HG03575 (cell line): ENCODE measurements at regions not wholly inside any gene's neighbourhood (a gene's known extent, or its start where the extent isn't known, plus 50 kb on each side); places are given as distances from the start of the nearest gene placed in this dataset.
"Not testable (repeated sequence)": the region's sequence is repeated elsewhere in the genome, so short reads cannot be mapped to it uniquely, and the experiment has no call there.

Experiments used
- ATAC-seq: cut with Tn5 transposase; IDR thresholded peaks from one replicate; pipeline ENCODE4 v1.9.1; 2021; ENCODE audit not compliant: unreplicated experiment, insufficient number of reproducible peaks, low FRiP score; ENCODE audit errors: extremely low read depth

DNA sequence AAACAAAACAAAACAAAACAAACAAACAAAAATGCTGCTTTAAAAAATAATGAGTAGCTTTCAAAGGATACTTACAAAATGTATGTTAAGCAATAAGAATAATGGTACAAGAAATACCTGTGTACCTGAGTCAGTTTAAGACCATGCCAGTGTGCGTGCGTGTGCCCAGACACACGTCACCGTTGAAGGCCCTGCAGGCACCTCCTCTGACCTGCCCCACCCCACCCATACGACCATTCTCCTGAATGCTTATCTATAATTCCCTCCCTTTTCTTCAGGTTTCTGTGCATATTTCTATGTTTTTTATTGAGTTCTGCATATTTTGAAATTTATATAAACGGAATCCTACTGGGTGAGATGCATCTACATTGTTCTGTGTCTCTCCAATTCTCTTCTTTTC is 374.2 kb upstream of the KLF6 start:
- no peak for ATAC-seq

DNA sequence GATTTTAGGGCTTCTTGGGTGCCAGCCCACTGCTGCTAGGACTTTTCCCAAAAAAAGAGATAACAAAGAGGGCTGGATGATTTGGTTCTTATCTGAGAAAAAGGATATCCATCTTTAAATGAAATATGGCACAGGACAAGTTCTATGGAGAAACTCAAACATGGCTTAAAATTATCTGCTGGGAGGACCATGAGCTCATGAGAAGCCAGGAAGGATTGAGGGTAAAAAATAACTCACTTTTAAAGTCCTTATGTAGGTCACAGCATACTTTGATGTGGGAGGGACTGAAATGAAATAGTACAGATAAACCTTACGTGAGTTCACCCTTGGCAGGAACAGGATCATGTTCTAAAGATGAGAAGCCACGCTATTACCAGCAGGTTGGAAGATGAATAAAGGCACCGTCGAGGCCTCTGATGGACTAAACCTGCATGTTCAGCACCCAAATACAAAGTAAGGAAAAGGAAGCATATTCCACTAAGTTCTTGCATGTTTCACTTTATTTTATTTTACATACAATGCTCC is 369.2 kb upstream of the KLF6 start:
- ATAC-seq: no peak

DNA sequence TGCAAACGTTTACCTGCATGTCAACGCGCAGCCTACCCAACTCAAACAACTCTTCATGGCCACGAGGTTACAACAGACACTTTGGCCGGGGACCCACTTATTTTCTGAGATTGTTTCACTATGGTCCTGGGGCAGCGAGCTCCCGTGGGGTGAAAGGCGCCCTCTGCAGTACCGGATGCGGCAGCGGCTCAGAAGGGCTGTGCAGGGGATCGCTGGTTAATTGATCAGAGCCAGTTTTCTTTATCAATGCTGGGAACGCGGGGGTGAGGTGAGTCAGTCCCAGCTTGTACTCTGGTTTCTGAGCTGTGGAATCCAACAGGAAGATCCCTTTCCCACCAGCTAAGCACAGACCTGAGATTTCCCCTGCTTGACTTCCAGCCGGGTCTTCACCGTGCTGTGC is 366.5 kb upstream of the KLF6 start:
- no peak for ATAC-seq

DNA sequence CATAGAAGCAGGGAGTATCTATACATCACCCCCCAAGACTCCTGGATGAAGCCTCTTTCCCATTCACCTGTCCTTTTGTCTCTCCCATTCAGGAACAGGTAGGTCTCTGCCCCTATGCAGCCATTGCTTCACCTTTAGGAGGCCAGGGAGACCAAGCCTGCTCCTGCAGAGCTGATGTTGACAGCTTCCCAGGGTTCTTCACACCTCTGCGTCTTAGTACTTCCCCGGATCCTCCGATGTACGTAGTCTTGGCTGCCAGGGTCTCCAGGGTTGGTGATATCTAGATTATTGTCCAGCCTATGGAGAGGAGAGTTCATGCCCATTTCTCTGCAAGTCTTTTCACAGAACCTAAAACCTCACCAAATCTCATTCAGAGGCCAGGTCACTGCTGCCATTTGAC is 365.7 kb upstream of the KLF6 start:
- ATAC-seq: no peak

DNA sequence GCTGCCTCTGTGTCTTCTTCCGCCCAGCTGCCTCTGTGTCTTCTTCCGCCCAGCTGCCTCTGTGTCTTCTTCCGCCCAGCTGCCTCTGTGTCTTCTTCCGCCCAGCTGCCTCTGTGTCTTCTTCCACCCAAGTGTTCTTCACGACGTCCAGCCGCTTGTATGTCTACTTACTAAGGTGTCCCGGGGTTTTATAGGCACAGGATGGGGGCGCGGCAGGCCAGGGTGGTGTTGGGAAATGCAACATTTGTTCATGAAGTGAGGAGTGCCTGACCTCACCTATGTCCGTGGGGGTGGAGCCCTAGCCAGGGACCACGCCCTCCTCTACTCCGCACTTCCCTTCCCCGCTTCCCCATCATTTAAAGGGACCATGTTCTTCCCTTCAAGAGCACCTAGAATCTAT is 364.5 kb upstream of the KLF6 start:
- not testable (repeated sequence) for ATAC-seq

DNA sequence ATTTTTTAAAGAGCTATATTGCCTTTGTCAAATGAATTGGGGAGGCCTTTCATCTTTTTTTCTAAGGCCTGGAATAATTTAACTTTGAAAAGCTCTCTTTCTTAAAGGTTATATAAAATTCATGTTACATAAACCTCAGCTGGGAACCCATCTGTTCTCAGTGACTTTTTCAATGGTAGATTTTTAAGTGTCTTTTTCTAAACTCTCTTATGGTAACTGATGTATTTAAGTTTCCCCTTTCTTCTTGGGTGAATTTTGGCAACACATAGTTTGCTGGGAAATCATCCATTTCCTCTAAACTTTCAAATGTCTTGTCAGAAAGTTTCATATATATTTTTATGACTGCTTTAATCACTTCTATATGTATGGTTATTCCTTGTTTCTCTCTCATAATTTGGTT is 362.2 kb upstream of the KLF6 start:
- no peak for ATAC-seq

DNA sequence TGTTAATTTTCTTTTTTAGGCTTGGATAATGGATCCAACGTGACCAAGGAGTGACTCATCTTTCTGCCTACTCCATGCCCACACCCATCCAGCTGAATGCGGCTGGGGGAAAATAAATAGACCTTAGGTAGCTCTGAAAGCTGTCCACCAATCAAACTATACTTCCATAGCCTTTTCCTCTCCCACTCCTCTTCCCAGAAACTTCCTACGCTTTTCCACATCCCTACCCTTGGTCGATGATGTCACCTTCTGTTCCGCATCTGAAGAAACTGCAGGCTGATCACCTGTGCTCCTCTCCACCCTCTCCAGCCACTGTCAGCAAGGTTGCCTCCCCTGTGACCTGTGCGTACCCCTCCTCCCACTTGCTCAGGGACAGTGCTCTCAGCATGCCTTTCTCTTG is 359.8 kb upstream of the KLF6 start:
- no peak for ATAC-seq

DNA sequence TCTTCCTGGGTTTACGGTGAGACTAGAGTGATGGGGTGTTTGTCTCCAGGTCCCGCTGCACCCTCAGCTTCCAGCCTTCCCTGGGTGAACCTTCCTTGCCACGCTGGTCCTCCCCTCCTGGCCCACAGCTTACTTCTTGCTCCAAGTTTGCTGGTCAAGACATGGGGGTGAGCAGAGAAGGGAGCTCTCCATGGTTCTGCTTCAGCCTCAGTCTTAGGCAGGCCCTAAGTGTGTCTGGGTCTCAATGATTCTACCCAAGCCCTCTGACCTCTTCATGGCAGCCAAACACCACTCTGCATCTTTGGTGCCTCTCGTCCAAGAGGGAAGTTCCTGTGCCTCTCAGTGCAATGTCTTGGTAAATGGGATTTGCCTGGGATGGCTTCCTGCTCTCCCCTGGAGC is 356.5 kb upstream of the KLF6 start:
- no peak for ATAC-seq

DNA sequence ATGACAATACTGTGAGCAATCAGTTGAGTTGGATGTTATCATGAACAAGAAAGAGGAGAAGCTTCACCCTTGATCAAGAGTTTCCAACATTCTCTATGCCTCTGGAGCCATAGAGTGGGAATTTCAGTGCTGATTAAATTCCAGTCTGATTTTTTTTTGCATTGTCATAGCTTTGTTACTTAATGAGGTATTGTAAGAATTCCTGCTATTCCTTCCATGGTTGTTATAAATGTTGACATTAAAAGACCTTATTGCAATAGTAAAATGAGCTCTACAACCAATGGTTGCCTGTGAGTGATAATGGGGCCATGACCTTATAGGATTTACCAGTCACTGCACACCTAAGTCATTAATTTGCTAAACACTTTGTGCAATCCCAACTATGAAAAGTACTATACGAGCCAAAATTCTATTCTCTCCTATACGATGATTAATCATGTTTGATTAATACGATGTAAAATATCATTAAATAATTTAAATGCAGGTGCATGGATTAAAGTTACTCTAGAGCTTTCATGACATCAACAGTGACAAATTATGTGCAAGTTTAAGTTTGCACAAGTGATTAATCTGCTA is 353.2 kb upstream of the KLF6 start:
- ATAC-seq: no peak

DNA sequence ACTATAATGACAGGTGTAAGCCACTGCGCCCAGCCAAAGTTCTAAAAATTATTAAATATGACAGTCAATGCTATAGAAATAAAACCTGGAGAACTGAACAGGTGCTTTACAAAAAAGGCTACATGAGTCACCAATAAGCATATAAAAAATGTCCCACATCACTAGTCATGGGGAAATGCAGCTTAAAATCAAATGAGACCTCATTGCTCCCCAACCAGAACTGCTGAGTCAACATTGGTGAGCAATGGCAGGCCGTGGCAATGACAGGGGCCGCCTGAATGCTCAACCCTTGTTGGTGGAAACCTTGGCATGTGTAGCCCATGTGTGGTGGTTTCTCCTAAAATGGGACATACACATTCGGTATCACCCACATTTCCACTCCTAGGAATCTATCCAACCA is 352.3 kb upstream of the KLF6 start:
- ATAC-seq: no peak

DNA sequence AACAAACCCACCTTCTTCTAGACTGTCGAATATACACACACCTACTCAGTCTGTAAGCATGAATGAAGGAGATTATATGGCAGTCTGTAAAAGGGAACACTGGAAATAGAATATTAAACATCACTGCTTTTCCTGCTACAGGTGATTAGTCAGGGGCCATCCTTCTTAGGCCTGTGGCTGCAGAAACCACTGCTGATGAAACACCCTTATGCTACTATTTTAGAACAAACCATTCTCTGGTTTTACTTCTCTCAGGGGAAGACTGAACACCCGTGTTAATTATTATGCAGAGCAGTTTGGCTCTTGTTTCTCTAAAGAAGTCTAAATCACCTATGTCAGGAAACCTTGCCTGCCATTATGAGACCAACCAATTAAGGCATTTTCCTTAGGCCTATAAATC is 351.1 kb upstream of the KLF6 start:
- ATAC-seq: peak; percentile 49

DNA sequence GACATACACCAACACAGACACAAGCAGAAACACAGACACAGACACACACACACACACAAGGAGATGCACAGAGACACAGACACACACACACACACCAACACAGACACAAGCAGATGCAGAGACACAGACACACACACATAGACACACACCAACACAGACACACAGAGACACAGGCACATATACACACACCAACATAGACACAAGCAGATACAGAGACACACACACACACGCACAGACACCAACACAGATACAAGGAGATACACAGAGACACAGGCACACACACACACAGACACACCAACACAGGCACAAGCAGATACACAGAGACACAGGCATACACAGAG is 347.2 kb upstream of the KLF6 start:
- ATAC-seq: no peak

DNA sequence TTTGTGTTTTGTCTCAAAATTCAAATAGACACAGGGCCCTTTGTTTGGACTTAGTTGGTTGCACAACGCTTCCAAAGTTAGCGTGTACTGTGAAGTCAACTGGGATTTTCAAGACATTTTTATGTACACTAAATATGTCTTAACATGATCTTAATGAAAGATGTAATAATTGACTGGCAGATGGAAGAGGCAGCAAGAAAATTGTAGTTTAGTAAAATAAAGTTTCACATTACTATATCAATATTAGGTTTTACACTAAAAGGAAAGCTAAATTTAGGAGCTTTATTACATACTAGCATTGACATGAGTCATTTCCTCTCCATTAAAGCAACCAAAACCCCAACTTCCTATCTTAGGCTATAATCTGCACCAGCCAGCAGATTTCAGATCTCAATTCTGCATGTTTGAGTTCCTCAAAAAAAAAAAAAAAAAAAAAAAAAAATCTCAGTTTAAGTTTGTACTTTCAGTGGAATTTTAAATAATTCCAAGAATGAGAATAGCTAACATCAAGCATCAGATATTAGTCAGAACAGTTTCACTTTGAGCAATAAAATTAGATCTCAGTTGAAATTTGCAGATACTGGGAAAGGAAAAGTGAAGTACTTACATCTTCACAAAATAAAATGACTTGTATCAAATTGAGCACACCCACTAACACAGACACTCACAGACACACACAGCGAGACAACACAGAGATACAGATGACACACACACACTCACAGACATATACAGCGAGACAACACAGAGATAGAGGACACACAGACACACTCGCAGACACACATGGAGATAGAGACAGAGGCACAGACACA is 346.6 kb upstream of the KLF6 start:
- peak; percentile 71 for ATAC-seq

DNA sequence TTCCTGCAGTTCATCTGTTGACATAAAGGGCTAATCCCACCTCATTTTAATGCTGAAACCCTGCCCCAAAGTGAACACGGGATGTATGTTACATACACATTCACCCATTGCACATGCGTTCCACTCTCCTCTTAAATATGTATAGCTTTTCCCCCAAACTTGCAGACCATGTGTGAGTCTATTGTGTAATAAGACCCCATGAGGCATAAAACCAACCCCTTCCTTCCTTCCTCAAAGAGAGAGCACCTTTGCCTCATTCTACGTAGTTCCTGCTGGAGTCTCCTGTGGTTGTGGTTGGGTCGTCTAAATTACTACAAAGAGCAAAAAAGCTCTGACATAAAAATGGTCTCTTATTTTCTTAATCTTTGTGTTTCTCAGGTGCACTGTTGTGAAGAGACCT is 345.7 kb upstream of the KLF6 start:
- ATAC-seq: no peak

DNA sequence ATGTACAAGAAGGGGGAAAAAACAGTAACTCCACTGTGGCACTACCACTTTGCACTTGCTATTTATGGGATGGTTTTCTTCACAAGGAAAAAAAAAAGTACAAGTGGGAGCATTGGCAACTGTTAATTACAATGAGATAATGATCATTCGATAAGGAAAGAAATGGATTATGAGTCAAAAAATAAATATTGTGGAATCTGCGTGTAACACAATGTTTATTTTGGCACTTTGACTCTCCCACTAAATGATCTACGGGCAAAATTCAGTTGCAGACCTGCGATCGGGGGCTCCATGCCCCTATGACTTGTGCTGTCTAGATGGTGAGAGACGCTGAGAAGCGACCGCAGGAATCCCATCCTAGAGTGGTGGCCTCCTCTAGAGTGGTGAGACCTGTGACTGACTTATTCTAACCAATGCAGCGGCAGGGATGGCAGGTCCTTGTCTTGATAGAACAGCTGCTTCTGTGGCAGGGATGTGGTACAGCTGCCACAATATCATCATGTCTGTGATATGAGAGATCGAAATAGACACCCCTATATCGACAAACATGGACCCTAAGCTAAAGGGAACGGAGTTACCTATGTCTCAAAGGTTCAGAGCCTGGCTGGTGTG is 345.0 kb upstream of the KLF6 start:
- no peak for ATAC-seq

DNA sequence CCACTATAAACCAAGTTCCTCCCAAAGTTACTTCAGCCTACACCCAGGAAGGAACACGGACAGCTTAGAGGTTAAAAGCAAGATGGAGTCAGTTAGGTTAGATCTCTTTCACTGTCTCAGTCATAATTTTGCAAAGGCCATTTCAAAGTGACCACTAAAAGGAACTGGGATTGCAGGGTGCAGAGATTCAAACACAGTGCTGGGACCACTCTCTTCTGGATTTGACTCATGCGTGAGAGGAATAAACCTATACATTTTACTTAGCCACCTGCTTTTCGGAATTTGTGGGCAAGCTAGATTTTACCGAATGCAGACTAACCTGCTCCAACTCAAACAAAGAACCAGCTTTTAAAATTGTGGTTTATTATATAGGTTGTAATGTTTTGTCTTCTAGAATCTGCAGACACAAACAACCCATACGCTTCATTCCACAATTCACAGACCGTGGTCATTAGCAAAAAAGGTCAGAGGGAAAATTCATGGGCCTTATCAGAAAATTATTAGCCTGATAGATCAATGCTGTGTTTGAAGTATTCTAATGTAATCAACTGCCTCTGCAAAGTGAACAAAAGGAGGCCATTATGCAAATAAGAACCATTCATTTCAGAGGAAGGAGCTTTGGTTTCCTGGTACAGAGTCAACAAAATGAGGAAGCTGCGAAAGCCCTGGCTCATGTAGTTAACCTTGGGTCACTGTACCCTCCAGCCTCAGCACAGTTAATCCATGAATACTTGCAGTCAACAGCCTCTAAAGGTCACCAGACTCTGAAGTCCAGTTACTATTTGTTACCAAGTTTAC is 342.7 kb upstream of the KLF6 start:
- ATAC-seq: peak; percentile 27

DNA sequence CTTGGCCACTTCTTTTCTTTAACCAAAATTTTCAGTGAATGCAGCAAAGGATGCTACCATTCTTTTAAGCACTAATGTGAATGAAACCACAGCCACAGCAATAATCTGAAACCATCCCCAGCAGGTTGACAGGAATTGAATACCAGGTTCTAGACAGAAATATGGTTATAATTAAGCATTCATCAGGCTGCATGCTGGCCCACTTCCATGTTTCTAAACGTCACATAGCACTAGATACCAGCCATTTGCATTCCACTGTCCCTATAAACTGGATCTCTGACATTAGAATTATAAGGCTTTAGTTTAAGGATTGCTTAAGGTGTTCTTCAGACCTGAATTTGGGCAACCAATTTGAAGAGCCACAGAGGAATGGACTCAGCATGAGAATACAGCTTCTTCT is 340.8 kb upstream of the KLF6 start:
- ATAC-seq: no peak

DNA sequence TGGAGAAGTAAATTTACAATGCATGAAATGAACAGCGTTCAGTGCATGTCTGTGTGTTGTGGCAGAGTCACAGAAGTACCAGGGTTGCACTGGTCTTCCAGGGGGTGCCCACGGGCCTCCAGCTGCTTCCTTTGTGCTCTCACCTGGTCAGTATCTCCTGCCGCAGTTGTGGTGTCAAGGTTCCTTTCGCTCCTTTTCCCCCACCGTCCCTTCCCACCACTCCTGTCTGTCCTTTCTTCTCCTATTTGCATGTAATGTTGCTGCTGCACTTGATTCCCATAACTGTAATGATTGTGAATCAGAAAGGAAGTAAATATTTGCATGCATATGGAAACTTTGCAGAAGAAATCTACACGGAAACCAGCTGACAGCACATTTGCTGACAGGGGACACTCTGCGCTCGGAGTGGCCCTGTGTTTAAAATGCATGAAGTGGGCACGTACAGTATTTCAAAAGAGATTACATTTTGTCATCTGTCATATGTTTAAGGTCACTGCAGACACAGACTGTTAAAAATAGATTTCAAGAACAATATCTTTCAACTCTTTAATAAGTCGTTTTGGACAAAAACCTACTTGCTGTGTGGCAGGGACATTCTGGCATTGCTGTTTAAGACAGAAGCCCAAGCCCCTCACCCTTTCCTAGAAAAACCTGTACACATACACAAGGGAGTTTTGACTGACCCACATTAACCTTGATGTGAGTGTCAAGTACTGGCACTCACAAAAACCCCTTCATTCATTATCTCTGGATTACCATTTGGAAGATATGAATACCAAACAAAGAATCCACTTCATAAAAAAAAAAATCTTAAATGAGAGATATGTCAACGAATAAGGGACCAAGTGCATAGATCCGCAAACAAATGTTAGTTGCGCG is 336.7 kb upstream of the KLF6 start:
- ATAC-seq: peak; percentile 45
